HG02938 (cell line): ENCODE measurements at regions not wholly inside any gene's neighbourhood (a gene's known extent, or its start where the extent isn't known, plus 50 kb on each side); places are given as distances from the start of the nearest gene placed in this dataset.
A peak's percentile ranks its signal among the peaks of the same experiment; 100 is the strongest.
"Not testable (repeated sequence)": the region's sequence is repeated elsewhere in the genome, so short reads cannot be mapped to it uniquely, and the experiment has no call there.

Source experiments
- ATAC-seq: cut with Tn5 transposase; IDR thresholded peaks from one replicate; pipeline ENCODE4 v1.9.1; 2021; ENCODE audit warnings: mild to moderate bottlenecking, moderate library complexity; ENCODE audit not compliant: unreplicated experiment

GRCh38 chr1:148279002-148279542, 127.0 kb upstream of the NBPF11 start:
- not testable (repeated sequence) for ATAC-seq

DNA sequence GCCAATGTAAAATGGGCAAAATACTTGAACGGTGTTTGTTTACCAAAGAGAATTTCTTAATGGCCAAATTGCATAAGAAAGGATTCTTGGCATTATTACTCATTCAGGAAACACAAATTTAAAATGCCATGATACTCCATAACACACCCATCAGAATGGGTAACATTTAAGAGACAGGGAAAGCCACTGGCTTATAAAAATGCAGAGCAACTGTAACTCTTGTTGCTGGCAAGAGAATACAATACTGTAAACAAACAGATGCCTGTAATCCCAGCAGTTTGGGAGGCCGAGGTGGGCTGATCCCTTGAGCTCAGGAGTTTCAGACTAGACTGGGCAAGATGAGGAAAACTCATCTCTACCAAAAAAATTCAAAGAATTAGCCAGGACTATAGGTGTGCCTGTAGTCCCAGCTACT, 125.8 kb upstream of the NBPF11 start:
- not testable (repeated sequence) for ATAC-seq

- not testable (repeated sequence) for ATAC-seq
These were observed 115.0 kb upstream of the NBPF11 start for GRCh38 chr1:148267066-148267465.

- ATAC-seq = no peak
These were observed 112.5 kb upstream of the NBPF11 start for GRCh38 chr1:148264374-148265276.

- ATAC-seq = no peak
These were observed 111.8 kb upstream of the NBPF11 start for GRCh38 chr1:148263906-148264255.

- peak; percentile 39 for ATAC-seq
These were observed 111.2 kb upstream of the NBPF11 start for GRCh38 chr1:148263128-148263905.

DNA sequence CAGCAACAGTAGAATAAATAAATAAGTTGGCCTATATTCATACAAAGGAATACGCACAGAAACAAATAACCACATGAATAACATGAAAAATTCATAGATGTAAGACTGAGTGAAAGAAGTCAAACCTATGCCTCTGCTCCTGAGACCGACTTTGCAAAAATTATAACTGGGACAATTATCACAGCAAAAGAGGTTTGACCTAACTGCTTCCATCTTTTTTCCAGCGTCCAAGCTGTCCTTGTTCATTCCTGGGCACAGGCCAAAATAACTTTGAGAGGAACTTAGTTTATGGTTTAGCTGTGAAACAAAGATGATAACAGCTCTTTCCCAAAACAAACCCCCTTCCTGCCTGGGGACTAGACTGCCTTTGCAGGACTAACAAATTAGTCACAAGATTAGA, 109.6 kb upstream of the NBPF11 start:
- not testable (repeated sequence) for ATAC-seq

DNA sequence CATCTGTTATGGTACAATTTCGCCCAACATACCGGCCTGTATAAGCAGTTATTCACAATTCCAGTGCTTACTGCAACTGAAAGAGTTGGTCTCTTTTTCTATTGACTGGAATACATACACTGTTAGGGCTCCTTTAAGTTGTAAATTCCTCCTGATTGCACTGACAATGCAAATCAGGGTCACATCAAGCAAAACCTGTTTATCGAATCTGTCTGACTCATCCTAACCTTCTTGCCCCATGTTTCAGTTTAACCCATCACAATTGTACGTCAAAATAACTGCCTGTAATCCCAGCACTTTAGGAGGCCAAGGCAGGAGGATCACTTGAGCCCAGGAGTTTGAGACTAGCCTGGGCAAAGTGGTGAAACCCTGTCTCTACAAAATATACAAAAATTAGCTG, 105.8 kb upstream of the NBPF11 start:
- ATAC-seq = not testable (repeated sequence)

GRCh38 chr1:148254611-148255429, 102.7 kb upstream of the NBPF11 start:
- not testable (repeated sequence) for ATAC-seq

GRCh38 chr1:148253808-148254207, 101.7 kb upstream of the NBPF11 start:
- ATAC-seq = not testable (repeated sequence)

GRCh38 chr1:148248798-148249197, 96.7 kb upstream of the NBPF11 start:
- ATAC-seq = not testable (repeated sequence)

GRCh38 chr1:148246258-148246861, 94.3 kb upstream of the NBPF11 start:
- not testable (repeated sequence) for ATAC-seq

DNA sequence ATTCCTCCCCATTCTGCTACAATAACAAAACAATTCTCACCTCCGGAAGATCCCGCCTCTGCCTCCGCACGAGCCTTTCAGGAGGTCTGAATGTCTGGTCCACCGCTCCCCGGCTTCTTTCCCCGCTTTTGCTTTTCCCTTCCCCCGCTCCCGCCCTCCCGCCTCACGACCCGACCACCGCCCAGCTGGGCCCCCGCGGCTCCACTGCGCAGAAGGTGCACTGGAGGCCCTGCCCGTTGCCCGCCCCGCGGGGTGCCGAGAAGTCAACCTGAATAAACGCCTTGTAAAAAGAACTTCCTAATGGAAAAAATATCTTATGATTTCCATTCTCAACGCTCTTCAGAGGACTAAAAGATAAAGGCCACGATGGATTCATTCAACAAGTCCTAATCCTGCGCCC, 93.8 kb upstream of the NBPF11 start:
- not testable (repeated sequence) for ATAC-seq

- not testable (repeated sequence) for ATAC-seq
These were observed 93.4 kb upstream of the NBPF11 start for GRCh38 chr1:148245443-148245842.

- not testable (repeated sequence) for ATAC-seq
These were observed 81.2 kb upstream of the NBPF11 start for GRCh38 chr1:148233250-148233649.

- not testable (repeated sequence) for ATAC-seq
These were observed 76.8 kb upstream of the NBPF11 start for GRCh38 chr1:148228846-148229245.

- ATAC-seq = not testable (repeated sequence)
These were observed 70.5 kb upstream of the NBPF11 start for GRCh38 chr1:148222399-148223159.

- not testable (repeated sequence) for ATAC-seq
These were observed 69.5 kb upstream of the NBPF11 start for GRCh38 chr1:148221593-148221992.

DNA sequence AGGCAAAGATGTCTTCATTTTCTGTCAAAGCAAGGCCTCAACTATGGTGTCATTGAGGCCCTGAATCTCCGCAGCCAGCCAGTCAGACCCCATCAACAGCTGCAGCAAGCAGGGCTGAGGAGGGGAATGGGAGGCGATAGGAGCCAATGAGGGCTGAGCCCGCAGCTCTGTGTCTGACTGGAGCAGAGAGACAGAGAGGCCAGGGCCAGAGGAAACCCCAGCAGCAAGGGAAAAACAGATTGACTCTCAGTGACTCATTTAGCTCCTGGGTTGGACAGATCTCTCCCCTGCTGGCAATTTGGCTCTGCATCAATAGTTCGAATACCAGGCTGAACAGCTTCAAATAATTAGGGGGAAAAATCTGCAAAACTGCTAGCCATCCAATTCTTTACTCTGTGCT, 67.1 kb upstream of the NBPF11 start:
- ATAC-seq = not testable (repeated sequence)
